Gastrocnemius medialis (tissue), 4 donors: ENCODE measurements at regions not wholly inside any gene's neighbourhood (a gene's known extent, or its start where the extent isn't known, plus 50 kb on each side); places are given as distances from the start of the nearest gene placed in this dataset.

ENCODE experiments used
- POLR2A ChIP-seq, 2 donors: fragments of 450-650 bp; IDR thresholded peaks; one replicate each; pipeline ENCODE4 v1.6.1; 2017; ENCODE audit warnings: antibody characterized with exemption in 2 of 2, mild to moderate bottlenecking in 2 of 2, moderate library complexity in 2 of 2
- TF ChIP-seq, protein P1 (sequence below), 5 experiments: fragments of 450-650 bp in 3 of 5; fragments of 200-600 bp in 2 of 5; sonication (generic) in 2 of 5; IDR thresholded peaks in 4 of 5; conservative IDR thresholded peaks in 1 of 5; 1 replicate in 4 of 5; 2 replicates in 1 of 5; pipeline ENCODE4 v1.5.1; 2016 to 2019; ENCODE audit warnings: antibody characterized with exemption in 5 of 5, mild to moderate bottlenecking in 3 of 5, moderate library complexity in 3 of 5

DNA sequence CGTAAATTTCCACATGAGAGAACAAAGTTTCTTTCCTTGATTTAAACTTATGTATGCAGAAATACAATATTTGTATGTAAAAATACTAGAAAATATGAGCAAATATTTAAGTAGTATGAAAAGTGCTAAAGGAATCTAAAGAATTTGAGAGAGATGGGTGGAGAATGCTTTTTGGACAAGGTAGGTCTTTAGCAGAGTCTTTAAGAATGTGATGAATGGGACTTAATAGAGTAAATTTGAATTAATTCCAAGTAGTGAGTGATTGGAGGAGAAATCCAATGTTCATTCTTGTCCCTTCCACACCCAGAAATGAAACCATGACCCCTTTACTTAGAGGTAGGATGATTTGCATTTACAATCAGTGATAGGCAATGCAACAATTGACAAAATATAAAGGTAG lies 570.9 kb upstream of the ZFP42 start:
- TF ChIP-seq, protein P1, sequence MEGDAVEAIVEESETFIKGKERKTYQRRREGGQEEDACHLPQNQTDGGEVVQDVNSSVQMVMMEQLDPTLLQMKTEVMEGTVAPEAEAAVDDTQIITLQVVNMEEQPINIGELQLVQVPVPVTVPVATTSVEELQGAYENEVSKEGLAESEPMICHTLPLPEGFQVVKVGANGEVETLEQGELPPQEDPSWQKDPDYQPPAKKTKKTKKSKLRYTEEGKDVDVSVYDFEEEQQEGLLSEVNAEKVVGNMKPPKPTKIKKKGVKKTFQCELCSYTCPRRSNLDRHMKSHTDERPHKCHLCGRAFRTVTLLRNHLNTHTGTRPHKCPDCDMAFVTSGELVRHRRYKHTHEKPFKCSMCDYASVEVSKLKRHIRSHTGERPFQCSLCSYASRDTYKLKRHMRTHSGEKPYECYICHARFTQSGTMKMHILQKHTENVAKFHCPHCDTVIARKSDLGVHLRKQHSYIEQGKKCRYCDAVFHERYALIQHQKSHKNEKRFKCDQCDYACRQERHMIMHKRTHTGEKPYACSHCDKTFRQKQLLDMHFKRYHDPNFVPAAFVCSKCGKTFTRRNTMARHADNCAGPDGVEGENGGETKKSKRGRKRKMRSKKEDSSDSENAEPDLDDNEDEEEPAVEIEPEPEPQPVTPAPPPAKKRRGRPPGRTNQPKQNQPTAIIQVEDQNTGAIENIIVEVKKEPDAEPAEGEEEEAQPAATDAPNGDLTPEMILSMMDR (IDR thresholded peaks at IDR 0.05 in 4 of 5, conservative IDR thresholded peaks at IDR 0.05 in 1 of 5) = no peak
- TF ChIP-seq POLR2A (IDR thresholded peaks at IDR 0.05) = no peak
